HG02970 (cell line): ENCODE measurements at regions not wholly inside any gene's neighbourhood (a gene's known extent, or its start where the extent isn't known, plus 50 kb on each side); places are given as distances from the start of the nearest gene placed in this dataset.

Experiments used
- ATAC-seq: cut with Tn5 transposase; IDR thresholded peaks from one replicate; pipeline ENCODE4 v1.9.1; 2021; ENCODE audit warnings: mild to moderate bottlenecking, moderate library complexity, moderate number of reproducible peaks; ENCODE audit not compliant: unreplicated experiment, low FRiP score

DNA sequence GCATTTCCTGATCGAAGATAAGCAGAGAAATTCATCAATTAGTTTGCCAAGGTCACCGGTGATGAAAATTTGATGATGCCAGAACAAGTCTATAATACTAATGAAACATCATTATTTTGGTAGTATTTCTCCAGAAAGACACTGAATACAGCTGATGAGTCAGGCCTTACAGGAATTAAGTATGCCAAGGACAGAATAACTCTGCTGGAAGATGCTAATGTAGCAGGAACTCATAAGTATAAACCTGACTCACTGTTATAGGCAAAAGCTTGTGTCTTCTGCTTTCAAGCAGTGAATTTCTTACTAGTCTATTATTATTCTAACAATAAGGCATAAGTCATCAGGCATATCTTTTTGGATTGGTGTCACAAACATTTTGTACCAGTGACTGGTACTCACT lies 1825.1 kb upstream of the IGFBP7 start:
- no peak for ATAC-seq

DNA sequence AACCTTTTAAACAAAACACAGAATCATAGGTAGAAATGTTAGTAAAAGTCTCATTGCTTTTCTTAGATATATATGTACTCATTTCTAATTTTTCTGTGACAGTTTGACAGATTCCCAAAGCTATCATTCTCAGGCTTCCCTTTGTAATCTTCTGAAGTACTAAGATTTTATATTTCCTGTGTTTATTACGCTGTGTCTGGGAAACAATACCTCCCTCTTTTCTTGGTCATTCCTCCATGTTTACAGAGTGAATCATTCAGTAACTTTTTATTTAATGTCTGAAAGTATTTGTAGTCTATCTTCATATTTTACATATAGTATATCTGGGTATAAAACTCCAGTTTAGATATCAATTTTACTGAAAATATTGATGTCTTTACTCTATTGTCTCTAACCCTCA lies 1826.3 kb upstream of the IGFBP7 start:
- ATAC-seq, result no peak

DNA sequence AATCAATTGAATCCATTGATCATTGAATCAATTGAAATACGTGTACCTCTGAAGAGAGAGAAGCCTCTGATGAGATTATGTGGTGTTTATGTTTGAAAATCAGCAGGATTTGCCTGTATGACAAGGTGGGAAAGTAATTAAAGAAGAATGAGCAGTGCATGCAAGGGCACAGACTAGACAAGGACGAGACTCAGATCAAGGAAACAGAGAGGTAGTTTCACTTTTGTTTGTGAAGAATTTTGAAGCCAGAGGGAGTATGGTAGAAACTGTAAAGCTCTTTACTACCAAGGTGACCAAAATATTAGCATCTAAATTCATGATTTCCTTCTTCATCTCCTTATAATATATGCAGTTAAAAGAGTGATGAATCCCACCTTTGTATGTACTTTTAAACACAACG lies 1830.0 kb upstream of the IGFBP7 start:
- no peak for ATAC-seq

DNA sequence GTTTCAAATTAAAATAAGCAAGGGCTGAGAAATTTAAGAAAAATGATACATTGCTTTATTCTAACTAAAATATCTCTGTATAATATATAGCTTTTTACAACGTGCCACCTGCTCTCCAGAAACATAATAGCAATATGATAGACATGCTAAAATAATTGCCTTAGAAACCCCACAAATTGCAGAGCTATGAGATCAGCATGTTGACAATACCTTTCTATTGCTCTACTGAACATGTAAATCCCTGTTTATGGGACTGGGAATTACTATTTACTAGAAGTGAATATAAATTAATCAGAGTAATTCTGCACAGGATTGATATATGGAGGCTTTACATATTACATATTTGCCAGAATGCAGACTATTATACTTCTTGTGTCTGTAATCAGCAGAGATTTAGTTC lies 1831.1 kb upstream of the IGFBP7 start:
- no peak for ATAC-seq

DNA sequence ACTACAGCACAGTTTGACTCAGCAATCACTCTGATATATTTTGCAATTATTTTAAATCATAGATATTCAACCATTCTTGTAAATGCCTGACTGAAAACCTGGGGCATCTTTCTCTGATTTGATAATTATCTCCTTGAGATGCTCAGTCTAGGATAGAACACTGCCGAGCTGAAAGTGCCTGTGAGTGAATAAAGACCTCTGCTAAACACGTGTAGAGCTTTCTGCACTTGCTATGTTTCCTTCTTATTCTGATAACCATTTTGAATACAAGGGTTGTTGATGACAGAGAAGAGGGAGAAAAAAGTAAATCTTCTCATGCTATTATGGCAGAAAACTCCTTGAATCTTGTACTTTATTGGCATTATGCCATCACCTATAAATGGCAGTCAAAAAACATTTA lies 1843.4 kb upstream of the IGFBP7 start:
- no peak for ATAC-seq

DNA sequence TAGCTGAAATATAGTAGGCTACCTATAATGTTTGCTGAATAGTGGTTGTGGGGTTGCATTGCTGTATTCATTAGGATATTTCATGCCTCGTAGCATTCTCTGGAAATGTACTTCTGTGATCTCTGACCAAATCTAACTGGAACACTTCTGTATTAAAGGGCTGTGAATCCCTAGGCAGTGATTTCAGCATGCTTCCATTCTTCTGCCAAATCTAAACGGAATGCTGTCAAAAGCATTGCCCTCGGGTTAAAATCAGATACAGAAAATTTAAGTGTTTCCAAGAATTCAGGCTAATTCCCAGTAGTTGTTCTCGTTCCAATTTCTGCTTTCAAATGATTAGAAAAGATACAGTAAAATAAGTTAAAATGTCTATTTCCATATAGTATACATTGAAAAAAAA lies 1847.5 kb upstream of the IGFBP7 start:
- ATAC-seq, result no peak

DNA sequence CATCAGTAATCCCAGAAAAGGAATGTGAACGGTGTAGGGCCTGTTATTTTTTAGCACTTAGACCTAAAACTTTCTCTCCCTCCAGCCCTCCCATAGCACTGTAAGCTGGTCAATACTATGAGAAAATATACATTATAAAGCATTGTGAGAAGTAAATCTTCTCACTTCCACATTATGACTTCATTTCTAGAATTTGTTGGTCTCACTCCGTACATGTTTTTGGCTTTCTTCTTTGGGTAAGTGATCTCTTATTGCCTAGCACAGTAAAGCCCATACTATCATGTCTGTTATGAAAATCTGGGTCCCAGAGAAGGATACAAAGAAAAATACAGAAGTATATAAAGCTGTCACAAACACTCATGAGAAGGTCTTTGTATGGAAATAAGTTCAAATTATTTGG lies 1851.1 kb upstream of the IGFBP7 start:
- ATAC-seq, result no peak

DNA sequence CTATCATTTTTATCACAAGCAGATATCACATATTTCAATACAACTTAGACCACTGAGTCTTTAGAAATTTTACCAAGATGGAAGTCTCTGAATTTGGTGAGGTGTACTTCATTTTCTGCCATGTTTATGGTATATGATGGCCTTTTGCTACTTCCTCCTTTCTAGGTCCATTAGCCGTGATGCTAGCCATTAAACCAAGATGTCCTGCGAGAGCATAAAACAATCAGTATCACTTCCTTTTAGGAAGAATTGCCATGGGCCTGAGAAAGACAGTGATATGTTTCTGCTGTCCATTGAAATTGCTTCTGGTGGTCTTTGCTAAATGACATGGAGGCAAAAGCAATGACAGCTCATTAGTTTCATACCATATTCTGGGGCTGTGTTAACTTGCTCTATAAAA lies 1851.7 kb upstream of the IGFBP7 start:
- ATAC-seq, result no peak

DNA sequence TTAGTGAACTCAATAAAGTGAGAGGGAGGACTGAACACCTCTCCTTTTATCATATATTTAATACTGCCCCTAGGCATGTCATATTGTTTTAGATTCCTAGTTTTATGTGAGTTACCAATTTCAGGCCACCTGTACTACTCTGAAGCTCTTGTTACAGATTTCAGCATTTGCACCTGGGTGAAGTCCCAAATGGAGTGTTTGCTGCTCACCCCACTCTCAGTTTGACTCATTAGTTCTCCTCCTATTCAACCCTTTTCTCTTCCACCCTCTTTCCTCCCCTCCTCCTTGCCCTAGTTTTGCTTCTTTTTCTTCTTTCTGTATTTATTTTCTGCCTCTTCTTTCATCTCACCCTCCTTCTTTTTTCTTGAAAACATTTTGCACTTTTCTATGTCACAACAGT lies 1852.2 kb upstream of the IGFBP7 start:
- no peak for ATAC-seq

DNA sequence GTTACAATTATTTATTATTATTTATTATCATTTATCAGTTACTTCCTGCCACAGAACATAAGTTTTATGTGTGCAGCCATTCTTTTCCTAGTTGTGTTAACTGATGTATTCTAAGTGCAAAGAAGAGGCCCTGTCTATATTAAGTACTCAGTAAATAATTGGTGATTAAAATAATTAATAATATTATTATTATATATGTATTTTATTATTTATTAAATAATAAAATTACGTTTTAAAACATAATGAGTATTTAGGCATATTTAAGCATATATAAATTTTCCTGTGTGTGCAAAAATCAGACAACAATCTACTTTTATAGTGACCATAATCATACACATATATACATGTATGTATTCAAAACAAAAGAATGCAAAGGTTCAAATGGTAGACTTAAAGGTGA lies 1871.6 kb upstream of the IGFBP7 start:
- ATAC-seq, result no peak

DNA sequence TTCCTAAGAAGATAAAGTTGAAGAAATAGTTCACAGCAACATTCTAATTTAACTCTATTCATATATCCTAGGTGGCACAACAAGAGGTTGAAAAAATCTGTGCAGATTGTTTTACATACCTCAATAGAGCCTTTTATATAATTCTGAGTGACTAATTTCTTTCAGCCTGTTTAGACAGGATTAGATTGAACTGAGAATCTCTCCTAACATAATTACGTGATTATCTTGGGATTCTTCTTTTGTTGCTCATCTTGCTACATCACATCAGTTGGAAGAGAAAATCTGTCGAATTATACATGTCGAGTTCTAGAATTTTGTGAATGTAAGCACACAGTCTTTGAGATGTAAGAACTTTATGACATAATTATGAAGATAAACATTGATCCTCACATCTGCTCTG lies 1873.7 kb upstream of the IGFBP7 start:
- no peak for ATAC-seq

DNA sequence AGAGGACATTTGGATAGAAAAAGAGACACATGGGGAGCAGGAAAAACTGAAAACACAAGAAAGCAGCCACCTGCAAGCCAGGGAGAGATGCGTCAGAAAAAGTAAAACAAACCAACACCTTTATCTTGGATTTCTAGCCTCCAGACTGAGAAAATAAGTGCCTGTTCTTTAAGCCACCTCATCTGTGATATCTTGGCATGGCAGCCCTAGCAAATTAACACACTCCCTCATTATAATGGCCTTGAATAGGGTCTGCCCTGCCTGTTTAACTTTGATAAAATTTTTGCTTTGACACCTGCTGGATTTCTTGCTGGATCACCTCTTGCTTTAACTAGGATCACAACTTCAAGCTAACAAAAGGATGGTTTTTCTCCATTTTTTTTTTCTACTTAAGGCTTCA lies 1892.0 kb upstream of the IGFBP7 start:
- no peak for ATAC-seq

DNA sequence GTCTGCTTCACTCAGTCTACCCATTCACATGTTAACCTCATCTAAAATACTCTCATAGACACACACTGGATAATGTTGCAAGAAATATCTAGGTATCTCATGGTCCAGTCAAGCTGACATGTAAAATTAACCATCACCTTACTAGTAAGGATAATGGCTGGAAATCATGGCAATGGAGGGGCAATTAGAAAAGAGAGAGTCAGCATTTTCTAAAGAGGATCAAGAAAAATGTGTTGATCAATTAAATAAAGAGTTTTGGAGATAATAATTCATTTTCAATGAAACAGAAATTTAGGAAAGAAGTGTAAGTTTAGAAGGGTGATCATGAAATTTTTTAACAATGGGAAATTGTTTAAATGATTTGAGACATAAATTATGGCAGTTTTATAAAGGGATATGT lies 1914.1 kb upstream of the IGFBP7 start:
- no peak for ATAC-seq

DNA sequence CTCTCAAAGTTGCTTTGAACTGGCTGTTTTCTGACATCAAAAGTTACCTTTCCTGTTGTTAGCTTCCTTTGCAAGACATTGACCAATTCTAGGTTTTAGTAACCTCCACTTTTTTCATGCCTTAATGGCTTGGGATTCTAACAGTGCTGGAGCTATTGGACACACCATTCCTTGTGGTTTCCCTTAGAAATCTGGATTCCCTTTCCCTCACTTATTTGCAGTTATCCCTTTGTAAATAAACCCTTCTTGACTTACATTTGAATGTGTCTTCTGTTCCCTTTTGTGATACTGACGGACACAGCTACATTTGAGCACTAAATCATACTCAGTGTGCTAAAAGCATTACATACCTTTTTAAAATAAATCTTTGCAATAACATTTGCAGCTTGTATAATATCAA lies 1927.6 kb upstream of the IGFBP7 start:
- no peak for ATAC-seq

DNA sequence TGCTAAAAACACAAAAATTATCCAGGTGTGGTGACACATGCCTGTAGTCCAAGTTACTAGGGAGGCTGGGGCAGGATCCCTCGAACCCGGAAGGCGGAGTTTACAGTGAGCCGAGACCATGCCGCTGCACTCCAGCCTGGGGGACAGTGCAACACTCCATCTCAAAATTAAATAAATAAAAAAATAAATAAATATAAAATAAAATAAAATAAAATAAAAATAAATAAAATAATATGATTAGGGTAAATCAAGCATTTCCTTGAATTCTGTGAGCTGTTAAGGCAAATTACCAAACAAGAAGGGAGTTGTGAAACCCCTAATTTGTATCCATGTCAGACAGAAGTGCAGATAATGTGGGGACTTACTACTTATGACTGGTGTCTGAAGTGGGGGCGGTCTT lies 1928.9 kb upstream of the IGFBP7 start:
- no peak for ATAC-seq

DNA sequence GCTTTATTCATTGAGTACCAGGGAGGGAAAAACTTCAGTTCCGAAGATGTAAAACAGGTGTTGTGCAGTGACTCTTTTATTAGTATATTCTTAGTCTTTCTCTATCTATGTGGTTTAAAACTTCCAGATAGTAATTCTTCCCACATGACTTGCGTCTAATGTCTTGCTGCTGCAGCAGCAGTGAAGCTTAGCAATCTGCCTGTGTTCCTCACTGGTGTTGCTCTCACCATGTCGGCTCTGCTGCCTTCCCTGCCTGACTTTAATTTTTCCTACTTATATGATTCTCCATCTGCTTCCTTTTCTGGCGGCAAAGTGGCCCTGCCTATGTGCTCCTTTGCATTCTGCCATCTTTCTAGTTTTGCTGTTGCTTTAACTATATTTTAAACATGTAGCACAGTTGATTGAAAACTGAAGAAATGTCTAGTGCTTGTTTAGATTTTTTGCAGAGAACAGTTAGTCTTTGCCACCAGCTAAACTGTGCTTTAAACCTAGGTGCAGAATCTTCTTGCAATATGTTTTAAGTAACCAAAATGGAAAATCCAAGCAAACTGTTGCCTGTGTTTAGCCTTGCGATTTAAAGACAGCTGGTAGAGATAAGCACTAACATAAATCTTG lies 1934.2 kb upstream of the IGFBP7 start:
- ATAC-seq, result no peak

DNA sequence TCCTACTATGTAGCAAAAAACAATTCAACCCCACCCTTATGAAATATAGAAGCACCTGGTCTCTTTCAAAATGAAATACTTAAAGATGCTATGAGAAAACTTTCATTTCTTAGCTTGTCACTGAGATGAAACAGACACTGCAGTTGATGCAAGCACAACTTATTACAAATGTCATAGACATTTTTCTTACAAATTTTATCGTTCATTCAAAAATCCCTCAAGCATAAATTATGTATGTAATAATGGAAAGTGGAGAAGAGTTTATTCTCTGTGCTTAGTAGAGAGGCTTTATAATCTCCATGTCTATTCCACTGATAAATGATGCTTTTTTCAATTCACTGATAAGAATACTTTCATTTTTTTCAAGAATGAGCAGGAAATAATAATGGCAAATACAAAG lies 1943.9 kb upstream of the IGFBP7 start:
- ATAC-seq, result no peak

DNA sequence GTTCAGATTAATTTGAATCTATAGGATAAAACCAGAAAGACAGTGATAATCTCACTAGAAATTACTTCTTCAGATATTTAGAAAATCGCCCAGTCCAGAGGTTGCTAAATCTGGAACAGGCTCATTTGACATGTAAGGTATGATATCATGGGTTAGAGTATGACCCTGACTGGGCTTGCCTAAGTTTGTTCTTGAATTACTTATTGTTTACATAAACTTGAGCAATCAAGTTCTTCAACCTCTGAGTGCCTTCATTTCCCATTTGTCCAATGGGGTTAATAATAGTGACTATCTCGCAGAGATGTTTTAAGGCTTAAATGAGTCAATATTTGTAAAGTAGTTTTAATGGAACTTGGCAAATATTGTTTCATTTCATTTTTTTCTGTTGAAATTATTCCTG lies 1947.6 kb upstream of the IGFBP7 start:
- no peak for ATAC-seq

DNA sequence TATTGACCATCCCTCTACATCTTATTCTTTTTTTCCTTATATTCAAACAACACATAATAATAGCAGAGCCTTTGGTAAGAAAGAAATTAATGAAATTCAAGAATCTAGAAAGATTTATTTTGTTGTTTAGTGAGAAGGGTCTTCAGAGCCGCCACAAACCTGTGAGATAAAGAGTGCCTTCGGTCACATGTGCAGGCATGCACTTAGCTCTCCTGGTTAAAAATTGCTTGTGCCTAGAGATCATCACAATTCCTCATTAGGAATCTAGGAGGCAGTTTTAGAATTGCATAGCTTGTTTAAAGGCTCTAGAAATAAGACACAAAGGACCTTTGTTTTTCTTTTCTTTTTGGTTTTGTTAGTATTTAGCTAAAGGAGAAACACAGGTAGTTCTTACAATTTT lies 1948.4 kb upstream of the IGFBP7 start:
- ATAC-seq, result no peak

DNA sequence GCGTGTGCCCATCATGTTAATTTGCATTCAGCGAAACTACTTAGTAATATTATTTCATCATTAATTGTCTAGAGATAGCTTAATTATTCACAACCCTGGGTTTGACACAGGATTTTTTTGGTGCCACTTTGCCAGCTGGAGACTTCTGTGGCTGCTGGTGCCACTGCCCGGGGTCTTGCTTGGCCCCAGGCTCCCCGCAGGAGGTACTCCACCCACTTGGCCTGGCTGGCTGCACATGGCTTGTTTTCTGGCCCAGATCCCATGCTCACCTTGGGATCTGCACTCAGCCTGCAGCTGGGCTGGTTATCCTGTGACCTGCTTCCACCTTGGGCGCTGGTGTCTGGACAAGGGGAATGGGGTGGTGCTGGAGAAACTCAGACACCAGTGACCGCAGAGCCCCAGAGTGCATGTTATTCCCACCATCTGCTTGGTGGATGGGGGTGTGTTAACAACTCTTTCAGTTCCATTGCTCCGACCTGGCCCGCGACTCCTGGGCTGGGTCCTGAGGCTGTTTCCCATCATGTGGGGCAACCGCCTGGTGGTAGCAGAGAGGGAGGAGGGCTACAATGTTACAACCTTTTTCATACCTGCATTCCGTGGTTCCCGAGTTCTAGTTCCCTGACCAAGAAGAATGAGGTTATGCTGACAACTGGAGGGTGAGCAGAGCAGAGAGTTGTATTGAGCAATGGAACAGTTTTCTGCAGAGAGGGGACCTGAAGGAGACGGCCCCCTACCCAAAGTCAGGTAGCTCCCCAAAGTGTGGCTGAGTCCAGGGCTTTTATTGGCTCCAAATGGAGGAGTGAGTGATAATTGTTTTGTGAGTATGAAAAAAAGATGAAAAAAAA lies 1950.0 kb upstream of the IGFBP7 start:
- ATAC-seq, result no peak

DNA sequence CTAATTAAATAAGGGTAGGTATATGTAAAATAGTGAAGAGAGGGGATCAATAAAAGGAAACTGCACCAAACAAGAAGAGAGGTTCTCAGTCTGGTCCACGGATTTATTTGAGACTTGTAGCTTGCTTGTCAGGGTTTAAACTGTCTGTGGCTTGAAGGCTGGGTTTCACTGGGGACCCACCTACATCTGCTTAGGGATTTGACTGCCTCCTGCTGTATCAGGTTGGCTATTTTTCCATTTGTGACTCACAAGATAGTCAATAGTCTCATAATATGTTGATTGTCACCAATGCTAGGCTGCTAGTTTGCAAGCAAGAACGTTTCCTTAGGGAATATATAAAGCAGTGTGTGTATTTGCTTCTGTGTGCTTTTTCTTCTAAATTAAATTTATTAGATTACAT lies 1950.7 kb upstream of the IGFBP7 start:
- ATAC-seq, result no peak

DNA sequence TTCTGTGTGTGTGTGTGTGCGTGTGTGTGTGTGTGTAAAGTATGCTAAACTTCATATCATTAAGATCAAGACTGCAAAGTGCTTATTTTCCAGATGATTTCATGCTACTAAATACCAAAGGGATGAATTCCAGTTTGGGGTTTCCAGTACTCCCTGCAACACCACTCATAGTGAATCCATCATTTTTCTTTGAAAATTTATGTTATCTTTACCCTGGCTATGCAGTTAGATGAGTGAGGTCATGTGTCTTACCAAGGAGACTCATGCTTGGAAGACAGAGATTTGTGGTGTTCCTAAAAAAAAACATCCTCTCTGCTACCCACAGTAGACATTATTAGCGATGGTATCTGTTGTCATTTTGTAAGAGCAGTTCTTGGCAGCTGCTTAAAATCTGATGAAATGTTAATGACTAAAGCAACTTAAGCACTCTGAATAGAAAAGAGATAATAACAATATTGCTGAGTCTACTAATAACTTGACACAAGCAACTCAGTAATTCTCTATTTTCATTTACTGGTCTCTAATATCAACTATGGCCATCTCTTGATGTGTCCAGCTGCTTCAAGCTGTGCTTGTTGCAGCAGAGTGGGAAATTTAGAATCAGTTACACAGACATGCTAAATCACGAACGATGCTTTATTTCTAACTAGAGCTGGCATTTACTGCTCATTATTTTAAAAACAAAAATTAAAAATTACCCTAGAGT lies 1953.0 kb upstream of the IGFBP7 start:
- no peak for ATAC-seq
